ENCODE measurements at regions not wholly inside any gene's neighbourhood (a gene's known extent, or its start where the extent isn't known, plus 50 kb on each side); places are given as distances from the start of the nearest gene placed in this dataset.

- TF ChIP-seq, protein P1, sequence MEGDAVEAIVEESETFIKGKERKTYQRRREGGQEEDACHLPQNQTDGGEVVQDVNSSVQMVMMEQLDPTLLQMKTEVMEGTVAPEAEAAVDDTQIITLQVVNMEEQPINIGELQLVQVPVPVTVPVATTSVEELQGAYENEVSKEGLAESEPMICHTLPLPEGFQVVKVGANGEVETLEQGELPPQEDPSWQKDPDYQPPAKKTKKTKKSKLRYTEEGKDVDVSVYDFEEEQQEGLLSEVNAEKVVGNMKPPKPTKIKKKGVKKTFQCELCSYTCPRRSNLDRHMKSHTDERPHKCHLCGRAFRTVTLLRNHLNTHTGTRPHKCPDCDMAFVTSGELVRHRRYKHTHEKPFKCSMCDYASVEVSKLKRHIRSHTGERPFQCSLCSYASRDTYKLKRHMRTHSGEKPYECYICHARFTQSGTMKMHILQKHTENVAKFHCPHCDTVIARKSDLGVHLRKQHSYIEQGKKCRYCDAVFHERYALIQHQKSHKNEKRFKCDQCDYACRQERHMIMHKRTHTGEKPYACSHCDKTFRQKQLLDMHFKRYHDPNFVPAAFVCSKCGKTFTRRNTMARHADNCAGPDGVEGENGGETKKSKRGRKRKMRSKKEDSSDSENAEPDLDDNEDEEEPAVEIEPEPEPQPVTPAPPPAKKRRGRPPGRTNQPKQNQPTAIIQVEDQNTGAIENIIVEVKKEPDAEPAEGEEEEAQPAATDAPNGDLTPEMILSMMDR (IDR thresholded peaks at IDR 0.05 in 2 of 3, conservative IDR thresholded peaks at IDR 0.05 in 1 of 3; ENCODE audit: borderline replicate concordance in 1 of 3, insufficient read depth in 1 of 3, low read depth in 2 of 3, low read length in 2 of 3) = no peak
- TF ChIP-seq POLR2A (IDR thresholded peaks at IDR 0.05; ENCODE audit: borderline replicate concordance, extremely low read depth, insufficient read depth, insufficient read length) (no peak), SRF (IDR thresholded peaks at IDR 0.05; ENCODE audit: low read depth) (no peak), ELF1 (IDR thresholded peaks at IDR 0.05; ENCODE audit: borderline replicate concordance, low read depth) (no peak)
These were observed 1522.9 kb downstream of the PCDH18 start (continued) for GRCh38 chr4:136009258-136009832.

DNA sequence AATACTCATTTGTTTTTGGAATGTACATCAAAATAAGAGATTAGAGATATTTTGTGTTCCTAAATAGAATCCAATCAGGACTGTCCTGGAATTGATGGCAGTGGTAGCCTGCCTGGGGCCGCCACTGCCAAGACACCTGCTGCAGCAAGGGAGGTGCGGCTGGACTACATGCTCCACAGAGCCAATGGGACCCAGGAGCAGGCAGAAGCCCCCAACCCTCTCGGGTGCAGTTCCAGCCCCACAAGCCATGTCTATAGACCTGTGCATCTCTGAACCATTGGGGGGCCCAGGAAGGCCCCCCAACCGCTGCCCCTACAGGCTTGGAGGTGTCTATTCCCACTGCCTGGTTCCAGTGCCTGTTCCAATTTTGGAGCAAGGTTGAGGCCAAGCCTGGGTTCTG, 1524.3 kb downstream of the PCDH18 start:
- no peak overlapping the region for H3K4me3 ChIP-seq (replicated peaks in 1 of 2; ENCODE audit: low read depth in 1 of 2, low read length in 2 of 2)
- intact Hi-C loops (cut with micrococcal nuclease) = no loop called here
- H4K20me1 ChIP-seq (ENCODE audit: insufficient read depth) = no peaks in the 10 kb centered on the region
- no peaks in the 10 kb centered on the region for H3K27me3 ChIP-seq (ENCODE audit: insufficient read depth, low read length)
- ChIA-PET RAD21 (ENCODE audit: low non-redundant PET in 1 of 2, low total read pairs in 2 of 2, uncharacterized antibody in 2 of 2, unreplicated experiment in 2 of 2) (no interaction called here), POLR2A (no interaction called here), CTCF (no interaction called here)
- no peak overlapping the region for H3K4me2 ChIP-seq (ENCODE audit: low read length)
- no TSS peak for BruUV-seq (replicated peaks)
- no peaks in the 10 kb centered on the region for H3K79me2 ChIP-seq (ENCODE audit: insufficient read depth, low read length)
- H2AFZ ChIP-seq (ENCODE audit: low read depth, low read length, poor library complexity, severe bottlenecking) = no peak overlapping the region
- H3K36me3 ChIP-seq (ENCODE audit: control insufficient read depth in 1 of 2, insufficient read depth in 2 of 2, low read length in 2 of 2) = no peaks in the 10 kb centered on the region
- H3K4me1 ChIP-seq (ENCODE audit: control insufficient read depth in 1 of 2, insufficient read depth in 2 of 2, low read length in 2 of 2) = no peaks in the 10 kb centered on the region
- DNase-seq (ENCODE audit: low read depth, low spot score) = no peak
- no peak overlapping the region for H3K9ac ChIP-seq (ENCODE audit: low read length)
- no peak for ATAC-seq
- no peak for TF ChIP-seq EGR1 (IDR thresholded peaks at IDR 0.05; ENCODE audit: low read depth)
- peaks cover 0 to 3% of the 10 kb centered on the region in 2 experiments; a peak in 1 of 4 replicates for H3K9me3 ChIP-seq (ENCODE audit: control insufficient read depth in 1 of 2, insufficient read depth in 1 of 2, low read depth in 1 of 2, low read length in 2 of 2)
- H3K9me2 ChIP-seq (ENCODE audit: insufficient read depth) = no peaks in the 10 kb centered on the region
- H3K27ac ChIP-seq (ENCODE audit: low read depth, low read length) = no peak overlapping the region

DNA sequence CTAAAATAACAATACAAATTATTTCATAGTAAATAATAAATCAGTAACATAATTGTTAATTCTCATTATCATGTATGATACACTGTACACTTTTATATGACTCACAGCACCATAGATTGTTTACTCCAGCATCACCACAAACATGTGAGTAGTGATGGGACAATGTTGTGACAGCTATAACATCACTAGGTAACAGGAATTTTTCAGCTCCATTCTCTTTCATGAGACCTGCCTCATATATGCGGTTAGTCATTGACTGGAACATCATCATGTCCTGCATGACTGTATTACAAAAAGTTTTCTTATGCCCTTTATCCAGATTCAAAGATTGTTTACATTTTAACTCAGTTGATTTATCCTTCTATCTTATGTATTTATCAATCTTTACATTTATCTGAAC, 1530.0 kb downstream of the PCDH18 start:
- no peaks in the 10 kb centered on the region for H4K20me1 ChIP-seq (ENCODE audit: insufficient read depth)
- H3K4me2 ChIP-seq (ENCODE audit: low read length) = no peak overlapping the region
- H3K9me2 ChIP-seq (ENCODE audit: insufficient read depth) = no peaks in the 10 kb centered on the region
- RAD21 ChIA-PET (ENCODE audit: low non-redundant PET in 1 of 2, low total read pairs in 2 of 2, uncharacterized antibody in 2 of 2, unreplicated experiment in 2 of 2) = no interaction called here
- H3K9ac ChIP-seq (ENCODE audit: low read length) = no peak overlapping the region
- H2AFZ ChIP-seq (ENCODE audit: low read depth, low read length, poor library complexity, severe bottlenecking) = no peak overlapping the region
- no peaks in the 10 kb centered on the region for H3K4me1 ChIP-seq (ENCODE audit: control insufficient read depth in 1 of 2, insufficient read depth in 2 of 2, low read length in 2 of 2)
- H3K79me2 ChIP-seq (ENCODE audit: insufficient read depth, low read length) = no peaks in the 10 kb centered on the region
- ATAC-seq = no peak
- H3K4me3 ChIP-seq (replicated peaks in 1 of 2; ENCODE audit: low read depth in 1 of 2, low read length in 2 of 2) = no peak overlapping the region
- H3K9me3 ChIP-seq (ENCODE audit: control insufficient read depth in 1 of 2, insufficient read depth in 1 of 2, low read depth in 1 of 2, low read length in 2 of 2) = no peaks in the 10 kb centered on the region
- intact Hi-C loops (cut with micrococcal nuclease) = no loop called here
- no peaks in the 10 kb centered on the region for H3K36me3 ChIP-seq (ENCODE audit: control insufficient read depth in 1 of 2, insufficient read depth in 2 of 2, low read length in 2 of 2)
- POLR2A ChIA-PET = no interaction called here
- H3K27ac ChIP-seq (ENCODE audit: low read depth, low read length) = no peak overlapping the region
- BruUV-seq (replicated peaks) = no TSS peak
- H3K27me3 ChIP-seq (ENCODE audit: insufficient read depth, low read length) = no peaks in the 10 kb centered on the region
- DNase-seq (ENCODE audit: low read depth, low spot score) = no peak
- CTCF ChIA-PET = no interaction called here
- TF ChIP-seq FOSL1 (IDR thresholded peaks at IDR 0.05; ENCODE audit: low read depth) (no peak), CBX3 (IDR thresholded peaks at IDR 0.05; ENCODE audit: low read depth) (no peak), RAD21 (IDR thresholded peaks at IDR 0.05; ENCODE audit: low read depth) (no peak), ATF3 (IDR thresholded peaks at IDR 0.05) (no peak), ELF1 (IDR thresholded peaks at IDR 0.05; ENCODE audit: borderline replicate concordance, low read depth) (no peak), MAX (IDR thresholded peaks at IDR 0.05) (no peak), POLR2AphosphoS5 (IDR thresholded peaks at IDR 0.05; ENCODE audit: low read depth, low read length) (no peak), JUND (IDR thresholded peaks at IDR 0.05) (no peak)
- TF ChIP-seq, protein P2, sequence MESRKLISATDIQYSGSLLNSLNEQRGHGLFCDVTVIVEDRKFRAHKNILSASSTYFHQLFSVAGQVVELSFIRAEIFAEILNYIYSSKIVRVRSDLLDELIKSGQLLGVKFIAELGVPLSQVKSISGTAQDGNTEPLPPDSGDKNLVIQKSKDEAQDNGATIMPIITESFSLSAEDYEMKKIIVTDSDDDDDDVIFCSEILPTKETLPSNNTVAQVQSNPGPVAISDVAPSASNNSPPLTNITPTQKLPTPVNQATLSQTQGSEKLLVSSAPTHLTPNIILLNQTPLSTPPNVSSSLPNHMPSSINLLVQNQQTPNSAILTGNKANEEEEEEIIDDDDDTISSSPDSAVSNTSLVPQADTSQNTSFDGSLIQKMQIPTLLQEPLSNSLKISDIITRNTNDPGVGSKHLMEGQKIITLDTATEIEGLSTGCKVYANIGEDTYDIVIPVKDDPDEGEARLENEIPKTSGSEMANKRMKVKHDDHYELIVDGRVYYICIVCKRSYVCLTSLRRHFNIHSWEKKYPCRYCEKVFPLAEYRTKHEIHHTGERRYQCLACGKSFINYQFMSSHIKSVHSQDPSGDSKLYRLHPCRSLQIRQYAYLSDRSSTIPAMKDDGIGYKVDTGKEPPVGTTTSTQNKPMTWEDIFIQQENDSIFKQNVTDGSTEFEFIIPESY (IDR thresholded peaks at IDR 0.05; ENCODE audit: extremely low read depth, insufficient replicate concordance, low read length) = no peak

Measured in HCT116 (cell line).